Glutamatergic neuron (in vitro differentiated cells): ENCODE measurements at regions not wholly inside any gene's neighbourhood (a gene's known extent, or its start where the extent isn't known, plus 50 kb on each side); places are given as distances from the start of the nearest gene placed in this dataset.

Source experiments
- DNase-seq: peaks from one replicate; pipeline ENCODE4 v3.0.0; 2022
- H3K27ac Mint-ChIP-seq: one replicate; pipeline ENCODE4 v1.8.0; 2020; ENCODE audit warnings: mild to moderate bottlenecking, mixed read lengths, inconsistent platforms; ENCODE audit not compliant: unreplicated experiment
- H3K27me3 Mint-ChIP-seq: one replicate; pipeline ENCODE4 v1.8.0; 2020; ENCODE audit warnings: mild to moderate bottlenecking, moderate library complexity, mixed read lengths, inconsistent platforms; ENCODE audit not compliant: unreplicated experiment
- H3K36me3 Mint-ChIP-seq: one replicate; pipeline ENCODE4 v1.8.0; 2020; ENCODE audit warnings: mild to moderate bottlenecking, mixed read lengths, inconsistent platforms; ENCODE audit not compliant: unreplicated experiment
- H3K4me1 Mint-ChIP-seq: one replicate; pipeline ENCODE4 v1.8.0; 2020; ENCODE audit warnings: mild to moderate bottlenecking, low read depth, mixed read lengths, inconsistent platforms; ENCODE audit not compliant: unreplicated experiment
- H3K4me3 Mint-ChIP-seq: one replicate; pipeline ENCODE4 v1.8.0; 2020; ENCODE audit warnings: mild to moderate bottlenecking, mixed read lengths, inconsistent platforms; ENCODE audit not compliant: unreplicated experiment
- H3K9me3 Mint-ChIP-seq: one replicate; pipeline ENCODE4 v1.8.0; 2020; ENCODE audit warnings: mild to moderate bottlenecking, moderate library complexity, mixed read lengths, inconsistent platforms; ENCODE audit not compliant: unreplicated experiment
- TF ChIP-seq, protein P1 (sequence below): fragments of 200-600 bp; sonication (generic); IDR thresholded peaks from one replicate; pipeline ENCODE4 v1.5.0; 2021; ENCODE audit not compliant: partially characterized antibody, unreplicated experiment

DNA sequence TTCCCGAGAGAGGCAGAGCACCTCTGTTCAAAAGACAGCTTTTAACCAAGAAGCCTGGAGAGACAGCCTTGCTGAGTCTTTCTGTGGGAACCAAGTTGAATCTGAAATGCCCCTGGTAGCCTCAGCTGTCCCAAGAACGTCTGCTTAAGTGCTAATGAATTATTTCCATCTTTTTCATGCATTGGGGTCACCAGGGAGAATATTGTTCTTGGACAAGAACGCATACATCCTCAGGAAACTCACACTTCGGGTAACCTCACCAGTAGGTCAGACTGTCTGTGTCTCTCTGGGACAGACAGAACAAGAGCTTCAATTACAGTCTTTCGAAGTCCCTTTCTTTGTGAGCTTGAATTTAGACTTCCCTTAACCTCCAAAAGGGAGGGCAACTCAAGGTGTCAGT lies 134.6 kb upstream of the ADAMTS18 start:
- Mint-ChIP-seq H3K27ac (no peak overlapping the region), H3K9me3 (no peaks in the 10 kb centered on the region), H3K4me3 (no peak overlapping the region), H3K27me3 (peaks cover 2% of the 10 kb centered on the region), H3K36me3 (no peaks in the 10 kb centered on the region), H3K4me1 (no peaks in the 10 kb centered on the region)
- TF ChIP-seq, protein P1, sequence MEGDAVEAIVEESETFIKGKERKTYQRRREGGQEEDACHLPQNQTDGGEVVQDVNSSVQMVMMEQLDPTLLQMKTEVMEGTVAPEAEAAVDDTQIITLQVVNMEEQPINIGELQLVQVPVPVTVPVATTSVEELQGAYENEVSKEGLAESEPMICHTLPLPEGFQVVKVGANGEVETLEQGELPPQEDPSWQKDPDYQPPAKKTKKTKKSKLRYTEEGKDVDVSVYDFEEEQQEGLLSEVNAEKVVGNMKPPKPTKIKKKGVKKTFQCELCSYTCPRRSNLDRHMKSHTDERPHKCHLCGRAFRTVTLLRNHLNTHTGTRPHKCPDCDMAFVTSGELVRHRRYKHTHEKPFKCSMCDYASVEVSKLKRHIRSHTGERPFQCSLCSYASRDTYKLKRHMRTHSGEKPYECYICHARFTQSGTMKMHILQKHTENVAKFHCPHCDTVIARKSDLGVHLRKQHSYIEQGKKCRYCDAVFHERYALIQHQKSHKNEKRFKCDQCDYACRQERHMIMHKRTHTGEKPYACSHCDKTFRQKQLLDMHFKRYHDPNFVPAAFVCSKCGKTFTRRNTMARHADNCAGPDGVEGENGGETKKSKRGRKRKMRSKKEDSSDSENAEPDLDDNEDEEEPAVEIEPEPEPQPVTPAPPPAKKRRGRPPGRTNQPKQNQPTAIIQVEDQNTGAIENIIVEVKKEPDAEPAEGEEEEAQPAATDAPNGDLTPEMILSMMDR = no peak
- no peak for DNase-seq

DNA sequence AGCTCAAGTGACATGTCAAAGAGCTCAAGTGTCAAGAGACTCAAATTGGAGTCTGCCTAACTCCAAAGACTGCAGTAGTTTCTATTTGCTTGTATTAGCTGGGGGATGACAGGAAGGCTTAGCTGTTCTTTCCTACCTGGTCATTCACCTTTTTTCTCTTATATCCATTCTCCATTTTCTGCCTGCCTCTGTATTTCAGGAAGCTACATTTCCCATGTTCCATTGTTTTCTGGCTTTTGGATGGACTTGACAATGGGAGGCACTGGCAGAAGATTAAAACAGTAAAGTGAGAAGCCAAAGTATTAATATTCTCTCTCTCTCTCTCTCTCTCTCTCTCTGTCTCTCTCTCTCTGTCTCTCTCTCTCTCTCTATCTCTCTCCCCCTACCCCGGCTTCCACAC lies 135.7 kb upstream of the ADAMTS18 start:
- no peak for DNase-seq
- TF ChIP-seq, protein P1 = no peak
- no peak overlapping the region for H3K4me3 Mint-ChIP-seq
- H3K4me1 Mint-ChIP-seq = no peaks in the 10 kb centered on the region
- H3K27ac Mint-ChIP-seq = no peak overlapping the region
- no peaks in the 10 kb centered on the region for H3K36me3 Mint-ChIP-seq
- H3K27me3 Mint-ChIP-seq = peaks cover 2% of the 10 kb centered on the region
- no peaks in the 10 kb centered on the region for H3K9me3 Mint-ChIP-seq

DNA sequence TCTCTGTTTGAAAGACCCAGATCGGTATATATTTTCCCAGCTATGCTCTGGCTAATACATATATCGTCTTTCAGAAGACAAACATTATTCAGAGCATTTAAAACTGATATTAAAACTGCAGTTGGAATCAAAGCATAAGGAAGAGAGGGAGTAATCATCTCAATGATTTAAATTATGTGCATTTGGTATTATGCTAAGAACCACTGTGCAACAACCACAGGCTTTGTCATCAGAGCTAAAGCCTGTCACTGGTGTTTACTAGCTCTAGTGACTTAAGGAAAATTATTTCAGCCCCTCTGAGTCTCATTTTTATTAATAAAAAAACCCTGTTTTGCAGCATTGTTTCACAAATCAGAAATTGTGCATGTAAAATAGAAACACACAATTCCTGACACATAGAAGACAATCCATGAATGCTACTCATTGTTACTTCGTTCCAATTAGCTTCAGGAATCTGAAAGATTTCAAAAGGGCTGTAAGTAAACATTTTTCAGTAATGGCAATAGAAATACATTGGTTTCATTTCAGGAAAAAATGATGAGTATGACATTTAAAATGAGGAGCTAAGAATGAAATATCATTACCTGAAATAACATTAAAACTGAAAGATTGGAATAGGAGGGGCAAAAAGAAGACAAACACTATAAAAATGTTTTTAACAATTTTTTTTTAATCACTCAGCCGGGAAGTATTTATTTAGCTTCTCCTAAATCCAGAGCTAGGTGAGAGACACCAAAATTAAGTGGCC lies 136.5 kb upstream of the ADAMTS18 start:
- DNase-seq = no peak
- TF ChIP-seq, protein P1 = no peak
- H3K27ac Mint-ChIP-seq = no peak overlapping the region
- no peaks in the 10 kb centered on the region for H3K9me3 Mint-ChIP-seq
- H3K27me3 Mint-ChIP-seq = peaks cover 2% of the 10 kb centered on the region
- H3K4me1 Mint-ChIP-seq = no peaks in the 10 kb centered on the region
- no peaks in the 10 kb centered on the region for H3K36me3 Mint-ChIP-seq
- H3K4me3 Mint-ChIP-seq = no peak overlapping the region

DNA sequence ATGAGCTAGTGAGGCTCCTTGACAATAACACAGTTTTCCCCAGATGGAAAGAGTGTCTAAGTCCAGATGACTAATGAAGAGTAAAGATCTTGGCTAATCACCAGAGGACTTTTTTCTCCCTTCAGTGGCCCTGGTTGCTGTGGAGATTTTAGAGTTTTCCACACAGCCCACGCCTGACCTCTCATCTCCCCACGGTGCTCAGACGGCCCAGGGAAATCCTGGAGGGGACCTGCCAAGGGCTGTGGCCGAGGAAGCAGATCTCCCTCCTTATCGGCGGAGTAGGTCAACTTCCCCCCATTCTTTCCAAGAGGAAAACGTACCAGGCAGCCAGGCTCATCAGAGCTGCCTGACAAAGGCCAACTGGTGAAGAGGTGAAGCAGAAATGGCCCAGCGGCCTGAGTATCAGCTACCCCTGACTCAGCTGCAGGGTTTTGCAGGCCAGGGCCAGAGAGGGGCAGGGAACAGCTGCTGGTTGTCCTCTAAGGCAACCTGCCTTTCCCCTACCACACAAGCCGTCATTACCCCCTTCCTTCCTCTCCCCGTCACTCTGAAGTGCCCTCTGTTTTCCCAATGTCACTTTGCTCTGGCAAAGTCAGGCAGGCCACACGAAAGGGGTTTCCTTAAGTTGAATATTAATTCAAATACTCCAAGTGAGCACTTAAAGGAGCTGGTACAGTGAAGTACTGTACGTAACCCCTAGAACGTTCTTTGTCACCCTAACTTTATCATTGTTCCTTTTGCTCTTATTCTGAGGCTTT lies 140.2 kb upstream of the ADAMTS18 start:
- H3K27me3 Mint-ChIP-seq = no peaks in the 10 kb centered on the region
- H3K4me3 Mint-ChIP-seq = no peak overlapping the region
- TF ChIP-seq, protein P1 = no peak
- H3K27ac Mint-ChIP-seq = no peak overlapping the region
- no peaks in the 10 kb centered on the region for H3K9me3 Mint-ChIP-seq
- H3K4me1 Mint-ChIP-seq = peaks cover 6% of the 10 kb centered on the region
- DNase-seq = no peak
- no peaks in the 10 kb centered on the region for H3K36me3 Mint-ChIP-seq

DNA sequence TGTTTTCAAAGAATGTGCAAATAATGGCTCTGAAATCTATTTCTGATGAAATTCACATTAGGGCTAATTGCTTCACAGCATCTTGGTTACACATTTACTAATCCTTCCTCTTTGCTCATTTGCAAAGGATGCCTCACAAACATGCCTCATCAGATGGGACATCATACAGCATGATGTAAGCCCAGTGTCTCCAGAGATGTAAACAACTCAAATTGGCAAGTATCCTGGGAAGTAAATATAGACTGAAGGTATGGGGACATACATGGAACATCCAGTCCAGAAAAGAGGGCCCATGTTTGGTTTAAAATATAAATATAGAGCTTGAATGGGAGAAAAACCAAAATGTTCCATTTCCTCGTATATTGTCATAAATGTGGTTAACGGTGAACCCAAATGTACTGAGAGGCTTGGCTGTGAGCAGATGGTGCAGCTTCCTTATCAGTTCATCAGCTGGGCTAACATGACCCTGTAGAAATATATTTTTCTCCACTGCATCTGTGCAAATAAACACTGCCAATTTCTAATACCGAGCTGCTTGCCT lies 142.9 kb upstream of the NUDT7 start:
- H3K4me1 Mint-ChIP-seq = peaks cover 13% of the 10 kb centered on the region
- no peak for DNase-seq
- no peaks in the 10 kb centered on the region for H3K36me3 Mint-ChIP-seq
- H3K27me3 Mint-ChIP-seq = peaks cover 1% of the 10 kb centered on the region
- H3K27ac Mint-ChIP-seq = no peak overlapping the region
- no peak overlapping the region for H3K4me3 Mint-ChIP-seq
- TF ChIP-seq, protein P1 = no peak
- no peaks in the 10 kb centered on the region for H3K9me3 Mint-ChIP-seq
